ENCODE measurements at regions not wholly inside any gene's neighbourhood (a gene's known extent, or its start where the extent isn't known, plus 50 kb on each side); places are given as distances from the start of the nearest gene placed in this dataset.
A peak's percentile ranks its signal among the peaks of the same experiment; 100 is the strongest.

GRCh38 chr5:134468921-134469400 is 56.5 kb upstream of the JADE2 start:
- TF ChIP-seq POLR2AphosphoS5 (IDR thresholded peaks at IDR 0.05; ENCODE audit: low read depth, low read length), result no peak

GRCh38 chr5:134467231-134467630 is 55.5 kb upstream of the CDKN2AIPNL start:
- TF ChIP-seq REST (IDR thresholded peaks at IDR 0.05; ENCODE audit: insufficient read depth in 1 of 2, low read depth in 2 of 2, low read length in 2 of 2) (no peak), SIN3A (IDR thresholded peaks at IDR 0.05; ENCODE audit: borderline replicate concordance, insufficient read depth, low read length) (no peak), FOXP2 (optimal IDR thresholded peaks at IDR 0.05; ENCODE audit: borderline replicate concordance, extremely low read depth, extremely low read length, insufficient read depth) (no peak)

- TF ChIP-seq POLR2AphosphoS5 (IDR thresholded peaks at IDR 0.05; ENCODE audit: low read depth, low read length), result peak; percentile 31; the same call in 1 of the 2 replicates
- no peak for TF ChIP-seq REST (IDR thresholded peaks at IDR 0.05; ENCODE audit: insufficient read depth in 1 of 2, low read depth in 2 of 2, low read length in 2 of 2)
- TF ChIP-seq FOXP2 (optimal IDR thresholded peaks at IDR 0.05; ENCODE audit: borderline replicate concordance, extremely low read depth, extremely low read length, insufficient read depth), result peak; percentile 62
Observed at GRCh38 chr5:134466241-134467069, 54.8 kb upstream of the CDKN2AIPNL start.

GRCh38 chr5:134465816-134466240 is 54.1 kb upstream of the CDKN2AIPNL start:
- 0 out of 4 replicates have a peak, but pooled peaks of 1 of the 2 experiments have one; percentile 18 for TF ChIP-seq REST (IDR thresholded peaks at IDR 0.05; ENCODE audit: insufficient read depth in 1 of 2, low read depth in 2 of 2, low read length in 2 of 2)
- TF ChIP-seq TAF1 (IDR thresholded peaks at IDR 0.05; ENCODE audit: borderline replicate concordance, insufficient read depth, low read length), result peak; percentile 64
- TF ChIP-seq FOXP2 (optimal IDR thresholded peaks at IDR 0.05; ENCODE audit: borderline replicate concordance, extremely low read depth, extremely low read length, insufficient read depth), result peak; percentile 57
- TF ChIP-seq POLR2AphosphoS5 (IDR thresholded peaks at IDR 0.05; ENCODE audit: low read depth, low read length), result peak; percentile 63
- no peak for TF ChIP-seq SIN3A (IDR thresholded peaks at IDR 0.05; ENCODE audit: borderline replicate concordance, insufficient read depth, low read length)

GRCh38 chr5:134464988-134465815 is 53.5 kb upstream of the CDKN2AIPNL start:
- TF ChIP-seq POLR2AphosphoS5 (IDR thresholded peaks at IDR 0.05; ENCODE audit: low read depth, low read length), result no peak
- no peak for TF ChIP-seq REST (IDR thresholded peaks at IDR 0.05; ENCODE audit: insufficient read depth in 1 of 2, low read depth in 2 of 2, low read length in 2 of 2)
- peak; percentile 31; the same call in 1 of the 2 replicates for TF ChIP-seq SIN3A (IDR thresholded peaks at IDR 0.05; ENCODE audit: borderline replicate concordance, insufficient read depth, low read length)
- TF ChIP-seq FOXP2 (optimal IDR thresholded peaks at IDR 0.05; ENCODE audit: borderline replicate concordance, extremely low read depth, extremely low read length, insufficient read depth), result no peak
- TF ChIP-seq TAF1 (IDR thresholded peaks at IDR 0.05; ENCODE audit: borderline replicate concordance, insufficient read depth, low read length), result no peak

All from PFSK-1 (cell line).